ENCODE measurements at regions not wholly inside any gene's neighbourhood (a gene's known extent, or its start where the extent isn't known, plus 50 kb on each side); places are given as distances from the start of the nearest gene placed in this dataset.

- TF ChIP-seq CTCF (IDR thresholded peaks at IDR 0.05), result no peak
- no peak for TF ChIP-seq POLR2A (IDR thresholded peaks at IDR 0.05)
These were observed 696.5 kb downstream of the NR2F1-AS1 start for GRCh38 chr5:92884469-92884868.
